NOMO-1 treated with dmso at 0.1 percent for 144 hours (cell line): ENCODE measurements at regions not wholly inside any gene's neighbourhood (a gene's known extent, or its start where the extent isn't known, plus 50 kb on each side); places are given as distances from the start of the nearest gene placed in this dataset.
"Not testable (repeated sequence)": the region's sequence is repeated elsewhere in the genome, so short reads cannot be mapped to it uniquely, and the experiment has no call there.

Experiments used
- DNase-seq: peaks from one replicate; lab custom pipeline; 2025; ENCODE audit not compliant: unreplicated experiment; lab: John Stamatoyannopoulos, UW

DNA sequence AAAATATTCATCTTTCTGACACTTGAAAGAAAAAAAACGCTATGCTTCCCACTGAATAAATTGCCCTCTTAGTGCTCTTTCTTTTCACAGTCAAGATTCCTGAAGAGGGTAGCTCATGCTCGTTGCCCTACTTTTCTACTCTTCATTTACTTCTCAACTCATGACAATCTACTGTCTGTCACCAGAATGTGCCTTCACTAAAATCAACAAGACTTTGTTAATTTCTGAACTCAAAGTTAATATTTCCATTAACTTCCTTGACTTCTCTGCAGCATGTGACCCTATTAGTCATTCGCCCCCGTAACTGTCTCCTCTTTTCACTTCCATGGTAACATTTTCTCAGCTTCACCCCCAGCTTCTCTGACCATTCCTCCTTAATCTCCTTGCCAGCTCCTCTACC, 98.9 kb upstream of the MAPRE2 start:
- no peak for DNase-seq

DNA sequence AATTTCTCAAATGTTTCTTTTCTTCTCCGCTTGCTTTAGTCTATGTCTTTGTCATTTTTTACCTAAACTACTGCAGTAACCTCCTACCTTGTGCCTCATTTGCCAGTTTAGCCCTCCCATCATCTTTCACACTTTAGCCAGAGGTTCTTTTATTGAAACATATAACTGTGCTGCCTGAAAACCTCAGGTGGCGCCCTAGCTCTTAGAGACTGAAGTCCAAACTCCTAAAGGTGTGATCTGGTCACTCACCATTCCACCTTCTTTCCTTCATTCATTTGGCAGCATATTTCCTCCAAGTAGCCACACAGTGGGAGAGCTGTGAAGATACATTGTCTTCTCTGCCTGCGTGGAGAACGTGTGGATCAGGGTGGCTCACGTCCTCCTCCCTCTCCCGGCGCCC, 98.2 kb upstream of the MAPRE2 start:
- DNase-seq, result no peak

DNA sequence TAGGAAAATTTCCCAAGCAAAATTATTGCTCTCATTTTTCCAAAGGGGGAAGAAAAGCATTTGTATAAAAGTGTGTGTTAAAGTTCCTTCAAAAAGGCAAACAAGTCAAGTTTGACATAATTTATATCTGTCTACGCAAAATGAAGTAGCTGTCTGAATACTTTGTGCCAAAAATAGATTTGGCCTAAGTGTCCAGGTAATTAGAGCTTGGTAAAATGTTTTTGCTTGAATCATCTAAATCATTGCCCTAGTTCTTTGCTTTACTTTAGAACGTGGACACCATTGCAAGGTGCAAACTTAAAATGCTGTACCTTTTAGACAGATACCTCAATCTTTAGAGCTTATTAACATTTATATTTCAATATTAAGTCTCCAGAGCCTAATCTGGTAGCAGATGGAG, 97.6 kb upstream of the MAPRE2 start:
- no peak for DNase-seq

DNA sequence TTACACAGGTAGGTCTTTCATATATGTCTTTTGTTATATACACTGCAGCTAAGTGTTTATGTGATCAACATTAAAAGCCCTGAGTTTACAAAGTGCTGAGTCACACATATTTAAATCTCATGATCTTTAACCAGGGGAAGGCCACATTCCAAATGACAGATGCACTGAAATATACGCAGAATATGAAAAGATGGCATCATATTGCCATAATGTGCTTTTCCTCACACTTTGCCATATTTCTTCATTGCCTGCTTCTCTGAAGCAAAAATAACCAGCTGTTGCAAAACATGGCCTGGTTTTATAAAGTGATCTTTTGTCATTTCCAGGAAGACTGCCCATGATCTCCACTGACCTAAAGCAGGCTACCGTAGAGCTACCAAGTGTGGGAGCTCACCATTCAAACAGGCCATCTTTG, 93.5 kb upstream of the MAPRE2 start:
- no peak for DNase-seq

DNA sequence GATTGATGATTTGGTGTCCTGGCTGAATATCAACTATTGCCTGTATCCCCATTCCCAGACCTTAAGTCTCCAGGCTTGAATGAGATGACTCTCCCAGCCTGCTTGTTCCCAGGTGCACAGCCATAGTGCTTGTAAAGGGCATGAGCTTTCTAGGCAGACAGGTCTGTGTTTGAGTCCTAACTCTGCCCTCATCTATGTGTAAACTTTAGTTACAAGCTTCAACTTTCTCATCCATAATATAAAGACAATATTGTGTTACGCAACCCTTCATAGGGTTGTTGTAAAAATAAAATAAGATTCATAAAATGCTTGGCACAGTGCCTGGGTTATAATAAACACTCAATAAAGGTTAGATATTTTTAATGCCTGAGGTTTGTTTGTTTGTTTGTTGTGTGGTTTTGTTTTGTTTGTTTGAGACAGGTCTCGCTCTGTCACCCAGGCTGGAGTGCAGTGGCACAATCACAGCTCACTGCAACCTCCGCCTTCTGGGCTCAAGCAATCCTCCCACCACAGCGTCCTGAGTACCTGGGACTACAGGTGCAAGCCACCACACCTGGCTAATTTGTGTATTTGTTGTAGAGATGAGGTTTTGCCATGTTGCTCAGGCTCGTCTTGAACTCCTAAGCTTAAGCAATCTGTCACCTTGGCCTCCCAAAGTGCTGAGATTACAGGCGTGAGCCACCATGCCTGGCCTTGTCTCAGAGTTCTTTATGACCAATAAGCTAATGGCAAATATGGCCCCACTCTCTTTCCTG, 89.4 kb upstream of the MAPRE2 start:
- DNase-seq, result no peak

DNA sequence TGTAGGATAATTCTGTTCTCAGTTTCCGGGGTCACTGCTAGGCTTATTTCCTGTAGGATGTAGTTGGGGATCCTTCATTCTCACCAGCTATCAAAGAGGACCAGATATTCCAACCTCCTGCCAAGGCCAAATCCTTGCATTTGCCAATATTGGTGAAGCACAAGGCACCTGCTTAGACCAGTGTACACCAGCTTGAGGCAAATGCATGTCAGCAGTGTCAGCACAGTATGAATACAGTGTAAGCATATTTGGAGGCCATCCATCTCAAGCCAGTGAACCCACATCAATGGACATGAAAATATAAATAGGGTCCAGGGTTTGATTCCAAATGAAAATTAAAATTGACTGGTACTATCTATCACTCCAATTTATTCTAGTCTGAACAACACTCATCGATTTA, 88.0 kb upstream of the MAPRE2 start:
- no peak for DNase-seq

DNA sequence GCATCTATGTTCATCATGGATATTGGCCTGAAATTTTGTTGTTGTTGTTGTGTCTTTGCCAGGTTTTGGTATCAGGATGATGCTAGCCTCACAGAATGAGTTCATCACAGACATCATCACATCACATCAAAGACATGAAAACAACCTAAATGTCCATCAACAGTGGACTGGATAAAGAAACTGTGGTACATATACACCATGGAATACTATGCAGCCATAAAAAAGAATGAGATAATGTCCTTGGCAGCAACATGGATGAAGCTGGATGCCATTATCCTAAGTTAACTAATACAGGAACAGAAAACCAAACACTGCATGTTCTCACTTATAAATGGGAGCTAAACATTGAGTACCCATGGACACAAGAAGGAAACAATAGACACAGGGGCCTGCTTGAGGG, 85.7 kb upstream of the MAPRE2 start:
- DNase-seq, result not testable (repeated sequence)

DNA sequence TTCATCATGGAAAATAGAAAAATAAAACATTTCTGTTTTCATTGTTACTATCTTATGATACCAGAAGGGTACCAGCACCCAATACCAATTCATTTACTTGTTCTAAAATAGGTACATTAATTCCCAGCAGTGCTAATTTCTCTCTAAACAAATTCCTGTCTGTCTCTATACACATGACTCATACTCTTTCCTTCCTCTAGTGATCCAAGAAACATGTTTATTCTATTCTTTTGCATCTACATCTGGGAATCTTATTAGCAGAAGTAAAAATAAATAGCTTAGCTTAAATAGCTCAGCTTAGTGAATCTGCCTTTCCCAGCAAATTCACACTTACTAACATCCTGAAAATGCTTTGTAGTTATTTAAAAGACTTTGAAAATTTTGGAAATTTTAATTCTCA, 84.5 kb upstream of the MAPRE2 start:
- no peak for DNase-seq

DNA sequence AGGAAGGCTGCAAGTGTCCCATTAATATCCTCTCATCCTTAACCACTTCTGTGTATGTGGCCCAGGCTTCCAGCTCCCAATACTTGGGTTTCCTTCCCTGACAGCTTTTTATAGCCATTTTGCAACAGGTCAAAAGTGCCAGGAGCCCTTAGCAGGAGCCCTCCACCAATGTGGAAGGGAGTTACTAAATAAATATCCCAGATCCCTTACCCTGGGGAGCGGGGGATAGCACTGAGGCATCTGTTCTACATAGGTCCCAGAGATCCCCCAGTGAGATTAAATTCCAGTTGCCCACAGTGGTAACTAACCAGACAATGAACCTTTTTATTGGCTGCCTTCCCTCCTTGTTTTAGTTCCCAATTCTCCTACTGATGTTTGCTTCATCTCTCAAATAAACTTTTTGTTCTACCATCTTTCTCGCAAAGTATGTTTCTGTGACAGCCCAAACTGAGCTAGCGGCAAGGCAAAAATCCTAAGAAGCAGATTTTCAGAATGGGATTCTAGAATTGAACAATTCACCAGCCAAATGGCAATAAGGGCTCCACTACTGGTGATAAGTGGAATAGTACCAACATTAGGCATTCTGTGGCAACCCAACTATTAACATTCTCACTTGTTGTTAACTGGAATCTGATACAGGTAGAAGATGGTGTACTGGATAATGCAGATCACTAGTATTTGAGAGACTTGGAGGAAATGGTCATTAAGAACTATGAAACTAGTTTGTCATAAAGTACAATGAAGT, 83.9 kb upstream of the MAPRE2 start:
- no peak for DNase-seq

DNA sequence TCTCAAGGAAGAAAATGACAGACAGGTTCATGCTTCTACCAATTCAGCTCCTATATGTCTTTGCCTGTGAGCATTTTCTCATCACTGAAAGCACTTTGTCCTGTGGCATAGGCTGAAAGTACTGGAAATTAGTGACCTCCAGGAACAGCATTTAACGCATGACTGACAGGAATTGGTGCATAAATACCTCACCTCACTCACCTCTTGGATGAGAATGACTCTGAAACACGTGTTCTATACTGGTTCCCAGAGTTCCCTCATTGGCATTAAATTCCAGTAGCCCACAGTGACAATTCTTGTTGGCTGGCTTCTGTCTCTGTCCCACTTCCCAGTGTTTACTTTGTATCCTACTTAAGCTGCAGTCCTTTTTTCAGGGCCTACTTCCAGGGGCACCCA, 83.4 kb upstream of the MAPRE2 start:
- DNase-seq, result no peak

DNA sequence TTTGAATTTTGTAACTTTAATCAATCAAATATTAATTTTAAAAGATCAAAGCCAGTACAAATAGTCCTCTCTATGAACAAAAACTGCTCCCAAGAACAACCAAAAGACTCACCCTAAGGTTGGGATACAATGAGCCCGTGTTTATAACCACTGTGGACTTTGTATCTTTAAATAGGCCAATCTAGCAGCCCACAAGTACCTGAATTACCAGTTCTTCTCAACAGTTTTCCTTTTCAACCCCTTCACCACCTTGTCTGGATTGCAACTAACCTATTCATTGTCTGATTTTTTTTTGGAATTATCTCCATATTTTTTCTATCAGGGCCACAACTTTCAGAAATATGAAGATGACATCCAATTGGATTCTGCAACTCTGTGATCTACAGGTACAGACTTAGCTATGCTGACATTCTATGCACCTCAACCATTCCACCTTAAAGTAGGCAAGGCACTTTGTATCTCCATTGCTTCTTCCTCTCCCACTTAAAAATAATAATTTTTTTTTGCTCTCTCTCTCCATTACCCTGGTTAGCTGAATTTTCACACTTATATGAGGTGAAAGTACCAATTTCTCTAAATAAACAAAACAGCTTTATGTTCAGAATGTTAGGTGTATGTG, 81.9 kb upstream of the MAPRE2 start:
- no peak for DNase-seq

DNA sequence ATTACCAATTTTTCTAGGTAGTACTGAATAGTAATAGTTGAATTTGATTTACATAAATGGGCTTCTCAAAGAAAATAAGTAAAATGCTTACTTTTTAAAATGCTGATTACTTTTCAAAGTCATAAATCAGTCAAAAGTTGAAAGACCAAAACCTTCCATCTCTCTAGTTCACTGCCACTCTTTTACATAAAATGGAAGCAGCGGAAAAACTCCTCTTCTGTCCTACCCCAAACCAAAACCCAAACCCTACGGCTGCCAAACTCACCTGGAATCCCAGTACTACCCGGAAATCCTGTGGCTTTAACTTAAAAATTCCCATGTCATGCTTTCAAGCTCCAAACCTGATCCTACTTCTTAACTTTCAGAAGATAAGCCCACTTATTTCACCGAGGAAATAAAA, 81.2 kb upstream of the MAPRE2 start:
- DNase-seq, result no peak

DNA sequence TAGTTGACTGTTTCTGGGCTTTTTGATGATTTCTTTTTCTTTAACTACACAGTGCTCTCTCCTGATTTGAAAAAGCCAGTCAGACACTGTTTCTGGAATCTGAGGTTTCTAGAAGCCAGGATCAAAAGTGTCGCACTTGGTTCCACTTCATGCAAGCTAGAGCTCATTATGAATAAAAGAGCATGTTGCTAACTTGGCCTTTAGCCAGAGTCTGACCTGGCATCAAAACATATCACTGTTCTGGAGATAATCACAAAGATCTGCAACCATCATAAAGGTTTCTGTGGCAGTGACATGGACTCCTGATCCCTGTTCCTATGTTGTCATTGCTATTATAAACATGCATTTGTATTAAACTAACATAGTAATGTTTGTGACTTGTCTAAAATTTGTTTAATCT, 76.1 kb upstream of the MAPRE2 start:
- no peak for DNase-seq

DNA sequence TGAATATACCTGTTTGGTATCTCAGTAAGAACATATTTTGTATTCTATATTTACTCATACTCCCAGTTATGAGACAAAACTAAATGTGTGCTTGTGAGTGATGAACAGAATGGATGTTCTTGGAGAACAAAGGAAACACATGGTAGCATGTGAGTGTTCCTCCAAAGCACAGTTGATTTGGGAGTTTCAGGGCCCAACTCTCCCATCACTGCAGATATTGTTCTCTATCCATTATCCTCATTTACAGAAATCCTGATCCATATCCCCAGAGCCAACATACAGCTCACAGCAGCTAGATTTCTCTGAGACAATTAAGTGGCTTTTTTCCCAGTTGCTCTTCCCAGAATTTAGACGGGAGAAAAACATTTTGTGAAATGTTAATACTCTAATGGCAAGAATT, 75.6 kb upstream of the MAPRE2 start:
- no peak for DNase-seq

DNA sequence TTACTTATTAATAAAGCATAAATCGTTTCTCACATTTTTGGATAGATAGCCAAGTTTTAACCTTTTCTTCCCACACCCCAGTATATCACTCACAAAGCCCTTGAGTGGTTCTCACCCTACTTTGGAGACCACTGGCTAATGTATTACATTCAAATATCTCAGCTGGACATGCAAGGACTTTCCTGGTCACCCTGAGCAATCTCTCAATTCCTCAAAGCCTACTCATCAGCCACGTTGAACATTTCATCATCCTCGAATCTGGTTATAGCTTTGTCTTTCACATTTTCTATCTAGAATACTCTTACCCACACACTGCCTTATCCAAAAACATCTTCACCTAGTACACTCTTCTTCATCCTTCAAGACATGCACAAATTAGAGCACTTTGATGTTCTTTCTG, 71.1 kb upstream of the MAPRE2 start:
- DNase-seq, result no peak

DNA sequence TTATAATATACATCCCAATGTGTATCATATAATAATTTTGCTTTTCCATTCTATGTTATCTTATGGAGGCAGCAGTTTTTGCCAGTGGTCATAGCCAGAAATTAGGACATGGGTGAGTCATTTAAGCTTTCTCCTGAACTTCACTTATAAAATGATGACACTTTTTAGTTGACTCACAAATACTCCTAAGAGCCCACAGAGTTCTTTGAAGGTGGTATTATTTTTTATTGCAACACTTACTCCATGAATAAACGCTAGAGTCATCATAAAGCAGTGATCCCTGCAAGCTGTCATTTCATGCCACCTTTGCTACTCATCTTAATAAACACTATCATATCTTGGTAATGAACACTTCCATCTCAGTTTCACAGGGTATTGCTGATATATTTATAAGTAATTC, 69.9 kb upstream of the MAPRE2 start:
- DNase-seq, result no peak

DNA sequence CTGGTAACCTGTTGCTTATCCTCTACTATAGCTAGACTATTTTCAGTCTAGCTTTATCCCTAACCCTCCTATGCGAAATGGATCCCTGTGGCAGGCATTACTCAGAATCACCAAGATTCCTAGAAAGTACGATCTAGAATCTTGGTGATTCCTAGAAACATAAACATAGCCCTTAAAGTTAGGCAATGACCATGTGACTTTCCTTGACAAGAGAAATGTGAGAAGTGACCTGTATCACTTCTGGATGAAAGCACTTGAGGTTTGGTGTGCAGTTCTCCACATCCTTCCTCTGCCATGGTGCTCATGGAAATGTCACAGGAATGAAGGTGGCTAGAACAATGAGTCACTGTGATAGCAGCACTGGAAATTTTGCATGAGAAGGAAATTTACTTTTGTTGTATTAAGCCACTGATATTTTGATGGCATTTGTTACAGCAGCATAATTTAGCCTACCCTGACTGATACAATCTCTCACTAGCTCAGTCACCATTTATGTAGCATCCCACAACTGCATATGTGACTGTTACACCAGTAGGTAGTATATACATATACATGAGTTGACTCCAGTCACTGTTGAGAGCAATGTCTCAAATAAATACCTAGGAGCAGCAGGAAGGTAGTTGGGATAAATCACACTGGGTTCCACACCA, 68.3 kb upstream of the MAPRE2 start:
- no peak for DNase-seq

DNA sequence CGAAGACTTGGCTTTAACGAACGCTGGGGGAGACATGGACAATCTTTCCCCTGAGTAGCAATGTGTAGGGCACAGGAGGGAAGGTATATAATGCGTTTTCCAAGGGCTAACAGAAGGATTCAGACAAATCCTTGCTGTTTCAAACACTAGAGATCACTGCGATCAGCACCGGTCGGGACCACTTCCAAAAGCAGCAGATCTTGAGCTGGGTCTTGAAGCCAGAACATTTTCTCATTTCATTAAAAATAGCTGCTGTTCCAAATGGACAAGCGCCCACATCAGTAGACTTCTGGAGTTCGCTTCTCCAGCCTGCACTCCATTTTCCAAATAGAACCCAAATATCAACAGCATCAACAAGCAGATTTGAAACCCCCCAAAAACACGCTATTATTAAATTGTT, 65.1 kb upstream of the MAPRE2 start:
- no peak for DNase-seq

DNA sequence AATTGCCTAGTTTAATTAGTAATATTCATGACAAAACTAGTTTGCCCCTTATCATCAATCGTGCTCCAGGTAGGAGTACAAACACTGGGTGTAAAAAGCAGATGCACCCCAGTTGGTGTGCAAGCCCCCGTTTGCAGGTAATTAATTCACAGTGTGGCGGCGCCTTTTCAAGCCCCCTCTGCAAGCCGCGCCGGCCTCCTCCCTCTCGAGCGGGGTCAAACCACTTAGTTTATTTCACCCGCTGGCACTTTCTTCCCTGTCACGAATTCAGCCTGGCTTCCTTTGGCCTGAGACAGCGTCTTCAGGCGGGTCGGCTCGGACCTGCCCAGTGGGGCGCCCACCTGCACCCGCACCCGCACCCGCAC, 64.7 kb upstream of the MAPRE2 start:
- DNase-seq, result no peak

DNA sequence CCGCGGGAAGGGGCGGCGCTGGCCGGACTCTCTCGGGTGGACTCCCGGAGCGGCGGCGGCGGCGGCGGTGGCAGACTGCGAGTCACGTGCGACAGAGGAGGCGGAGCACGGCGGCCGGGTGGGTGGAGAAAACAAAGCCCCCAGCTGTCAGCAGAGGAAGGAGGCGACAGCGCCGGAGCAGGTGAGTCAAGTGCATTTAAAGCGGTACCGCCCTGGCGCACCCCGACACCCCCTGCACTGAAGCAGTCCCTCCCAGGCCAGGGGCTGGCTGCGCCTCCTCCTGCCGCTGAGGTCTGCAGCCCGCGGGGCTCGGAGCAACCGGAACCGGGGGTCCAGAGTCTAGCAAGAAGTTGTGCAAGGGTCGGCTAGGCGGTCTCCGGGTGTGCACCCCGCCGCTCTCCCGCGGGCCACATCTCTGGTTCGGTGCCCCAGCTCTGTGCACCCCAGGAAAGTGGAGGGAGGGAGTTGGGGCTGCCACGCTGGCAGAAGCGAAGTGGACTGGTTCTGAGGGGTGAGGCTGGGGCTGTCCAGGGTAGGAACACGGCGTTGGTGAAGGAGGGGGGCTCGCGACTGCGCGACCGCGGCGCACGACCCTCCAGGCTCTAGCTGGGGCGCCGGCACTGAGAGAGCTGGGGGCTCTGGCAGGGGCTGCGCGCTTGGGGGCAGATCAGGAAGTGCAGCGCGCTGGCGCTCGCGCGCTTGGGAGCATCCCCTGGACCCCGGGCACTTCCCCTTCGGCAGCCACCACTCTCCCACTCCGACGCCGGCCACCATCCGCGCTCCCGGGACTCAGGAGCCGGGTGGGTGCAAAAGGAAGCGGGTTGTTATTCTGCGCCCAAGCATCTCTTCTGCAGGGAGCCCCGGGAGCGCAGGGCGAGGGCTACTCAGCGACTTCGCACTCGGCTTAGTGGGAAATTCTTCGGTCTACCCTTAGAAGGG, 64.0 kb upstream of the MAPRE2 start:
- peak; percentile 86 for DNase-seq
